ENCODE measurements at regions not wholly inside any gene's neighbourhood (a gene's known extent, or its start where the extent isn't known, plus 50 kb on each side); places are given as distances from the start of the nearest gene placed in this dataset.

- TF ChIP-seq FOXP4 (CRISPR knock-in tag; IDR thresholded peaks at IDR 0.05) (no peak), ZNF281 (CRISPR knock-in tag; IDR thresholded peaks at IDR 0.05) (no peak)
These were observed 203.2 kb downstream of the LTN1 start (continued) for GRCh38 chr21:28789523-28789922.

- no peak for DNase-seq (ENCODE audit: low spot score)
- peaks cover 20% of the 10 kb centered on the region for H3K9me3 Mint-ChIP-seq
- POLR2A ChIA-PET, result no interaction called here
- no peaks in the 10 kb centered on the region for H3K27me3 Mint-ChIP-seq (ENCODE audit: low read depth)
- no peak overlapping the region for H3K4me3 Mint-ChIP-seq
- no peak for ATAC-seq
- H3K36me3 Mint-ChIP-seq, result peaks cover 16% of the 10 kb centered on the region
- no peak for TF ChIP-seq EMX1 (CRISPR knock-in tag; IDR thresholded peaks at IDR 0.05)
- no peak for TF ChIP-seq TEAD4 (CRISPR knock-in tag; IDR thresholded peaks at IDR 0.05)
- TF ChIP-seq PREB (CRISPR knock-in tag; IDR thresholded peaks at IDR 0.05; ENCODE audit: borderline replicate concordance), result no peak
- no peak for TF ChIP-seq ZSCAN18 (CRISPR knock-in tag; IDR thresholded peaks at IDR 0.05)
- TF ChIP-seq OVOL2 (CRISPR knock-in tag; IDR thresholded peaks at IDR 0.05; ENCODE audit: borderline replicate concordance), result no peak
- TF ChIP-seq MLX (CRISPR knock-in tag; IDR thresholded peaks at IDR 0.05), result no peak
- no peak for TF ChIP-seq ZBTB43 (CRISPR knock-in tag; IDR thresholded peaks at IDR 0.05)
- TF ChIP-seq FOXP4 (CRISPR knock-in tag; IDR thresholded peaks at IDR 0.05), result no peak
- TF ChIP-seq AFF4 (CRISPR knock-in tag; IDR thresholded peaks at IDR 0.05; ENCODE audit: borderline replicate concordance), result no peak
- no peak for TF ChIP-seq HMGXB4 (CRISPR knock-in tag; IDR thresholded peaks at IDR 0.05)
- no peak for TF ChIP-seq SMAD4 (CRISPR knock-in tag; IDR thresholded peaks at IDR 0.05)
- no peak for TF ChIP-seq FOXK1 (CRISPR knock-in tag; IDR thresholded peaks at IDR 0.05)
- TF ChIP-seq GABPB1 (CRISPR knock-in tag; IDR thresholded peaks at IDR 0.05), result no peak
- no peak for TF ChIP-seq ZBTB21 (CRISPR knock-in tag; IDR thresholded peaks at IDR 0.05; ENCODE audit: borderline replicate concordance)
- TF ChIP-seq CREB1 (CRISPR knock-in tag; IDR thresholded peaks at IDR 0.05), result no peak
- no peak for TF ChIP-seq PRRX2 (CRISPR knock-in tag; IDR thresholded peaks at IDR 0.05)
- TF ChIP-seq JAZF1 (CRISPR knock-in tag; IDR thresholded peaks at IDR 0.05), result no peak
- CTCF ChIA-PET, result no interaction called here
- H3K27ac Mint-ChIP-seq, result no peak overlapping the region
- H3K4me1 Mint-ChIP-seq, result peaks cover 4% of the 10 kb centered on the region
These were observed 204.6 kb downstream of the LTN1 start for GRCh38 chr21:28788030-28788429.
